HFFc6 (cell line): ENCODE measurements at regions not wholly inside any gene's neighbourhood (a gene's known extent, or its start where the extent isn't known, plus 50 kb on each side); places are given as distances from the start of the nearest gene placed in this dataset.

ENCODE experiments used
- DNase-seq: peaks from one replicate; pipeline ENCODE4 v3.0.0-alpha.2; 2018
- H3K27ac Mint-ChIP-seq: 2 replicates; pipeline ENCODE4 v1.8.0; 2020; ENCODE audit warnings: mild to moderate bottlenecking, mixed read lengths
- H3K27me3 Mint-ChIP-seq: 2 replicates; pipeline ENCODE4 v1.8.0; 2021; ENCODE audit warnings: mild to moderate bottlenecking, moderate library complexity, mixed read lengths; ENCODE audit not compliant: insufficient read depth
- H3K36me3 Mint-ChIP-seq: 2 replicates; pipeline ENCODE4 v1.8.0; 2021; ENCODE audit warnings: low read depth, mixed read lengths
- H3K4me1 Mint-ChIP-seq: 2 replicates; pipeline ENCODE4 v1.8.0; 2020; ENCODE audit warnings: low read depth, mixed read lengths
- H3K4me3 Mint-ChIP-seq: 2 replicates; pipeline ENCODE4 v1.8.0; 2020; ENCODE audit warnings: mild to moderate bottlenecking, moderate library complexity, mixed read lengths
- H3K9me3 Mint-ChIP-seq: 2 replicates; pipeline ENCODE4 v1.8.0; 2020; ENCODE audit warnings: mild to moderate bottlenecking, mixed read lengths
- TF ChIP-seq, protein P1 (sequence below): fragments of 200-600 bp; sonication (generic); IDR thresholded peaks from 2 replicates; pipeline ENCODE4 v1.5.0; 2021; ENCODE audit warnings: antibody characterized with exemption, mild to moderate bottlenecking

DNA sequence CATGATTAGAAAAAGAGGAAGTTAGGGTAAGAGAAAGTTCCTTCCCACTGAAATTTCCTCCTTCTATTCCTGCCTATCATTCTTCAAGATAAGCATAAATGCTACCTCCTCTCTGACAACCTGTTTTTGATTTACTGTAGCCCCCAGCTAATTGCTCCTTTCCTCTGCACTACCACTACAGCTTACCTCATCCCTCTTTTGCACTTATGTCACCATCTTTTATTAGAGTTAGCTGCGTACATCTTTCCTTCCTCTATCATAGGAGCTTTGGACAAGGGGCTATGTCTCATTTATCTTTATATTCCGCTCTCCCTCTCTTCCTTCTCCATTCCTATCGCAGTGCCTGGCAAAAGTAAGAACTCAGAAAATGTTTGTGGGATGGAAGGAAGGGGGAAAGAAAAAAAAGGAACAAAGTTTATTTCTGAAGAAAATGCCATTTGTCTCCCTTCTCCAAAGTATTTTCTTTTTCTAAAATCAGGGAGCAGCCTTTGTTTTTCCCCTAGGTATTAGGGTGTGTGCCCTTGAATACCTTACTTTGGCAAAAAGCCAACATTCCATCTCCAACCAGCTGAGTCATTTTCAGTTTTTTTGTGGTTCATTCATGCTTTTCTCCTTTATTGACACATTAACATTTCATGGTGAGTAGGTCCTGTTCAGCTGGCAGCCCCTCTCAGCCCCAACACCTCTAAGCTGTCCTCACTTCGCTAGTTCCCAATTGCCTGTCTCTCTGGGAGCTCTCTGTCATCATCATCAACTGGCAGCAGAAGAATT lies 87.6 kb upstream of the SOX2 start:
- Mint-ChIP-seq H3K27ac (no peak overlapping the region), H3K4me1 (no peaks in the 10 kb centered on the region), H3K36me3 (no peaks in the 10 kb centered on the region), H3K27me3 (no peaks in the 10 kb centered on the region), H3K4me3 (no peak overlapping the region), H3K9me3 (peaks cover 15% of the 10 kb centered on the region)
- no peak for DNase-seq
- TF ChIP-seq, protein P1, sequence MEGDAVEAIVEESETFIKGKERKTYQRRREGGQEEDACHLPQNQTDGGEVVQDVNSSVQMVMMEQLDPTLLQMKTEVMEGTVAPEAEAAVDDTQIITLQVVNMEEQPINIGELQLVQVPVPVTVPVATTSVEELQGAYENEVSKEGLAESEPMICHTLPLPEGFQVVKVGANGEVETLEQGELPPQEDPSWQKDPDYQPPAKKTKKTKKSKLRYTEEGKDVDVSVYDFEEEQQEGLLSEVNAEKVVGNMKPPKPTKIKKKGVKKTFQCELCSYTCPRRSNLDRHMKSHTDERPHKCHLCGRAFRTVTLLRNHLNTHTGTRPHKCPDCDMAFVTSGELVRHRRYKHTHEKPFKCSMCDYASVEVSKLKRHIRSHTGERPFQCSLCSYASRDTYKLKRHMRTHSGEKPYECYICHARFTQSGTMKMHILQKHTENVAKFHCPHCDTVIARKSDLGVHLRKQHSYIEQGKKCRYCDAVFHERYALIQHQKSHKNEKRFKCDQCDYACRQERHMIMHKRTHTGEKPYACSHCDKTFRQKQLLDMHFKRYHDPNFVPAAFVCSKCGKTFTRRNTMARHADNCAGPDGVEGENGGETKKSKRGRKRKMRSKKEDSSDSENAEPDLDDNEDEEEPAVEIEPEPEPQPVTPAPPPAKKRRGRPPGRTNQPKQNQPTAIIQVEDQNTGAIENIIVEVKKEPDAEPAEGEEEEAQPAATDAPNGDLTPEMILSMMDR, result no peak

DNA sequence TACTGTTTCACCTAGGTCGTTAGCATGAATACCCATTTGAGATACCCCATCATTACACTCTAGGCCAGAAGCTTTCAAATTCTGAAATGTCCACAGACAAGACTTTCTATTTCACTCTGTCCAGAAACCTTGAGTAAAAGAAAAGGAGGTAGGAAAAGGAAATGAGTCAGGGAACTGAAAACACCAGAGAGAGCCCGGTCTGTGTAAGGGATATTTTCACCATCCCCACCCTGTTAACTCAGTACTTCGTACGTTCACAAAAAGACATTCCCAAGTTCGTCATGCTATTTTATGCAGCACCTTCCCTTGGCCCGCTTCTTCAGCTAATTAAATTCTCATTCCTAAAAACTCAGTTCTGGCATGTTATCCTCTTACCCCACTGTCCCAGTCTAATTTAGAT lies 89.4 kb upstream of the SOX2 start:
- DNase-seq, result no peak
- Mint-ChIP-seq H3K36me3 (no peaks in the 10 kb centered on the region), H3K27ac (no peak overlapping the region), H3K27me3 (no peaks in the 10 kb centered on the region), H3K4me3 (no peak overlapping the region), H3K9me3 (peaks cover 15% of the 10 kb centered on the region), H3K4me1 (no peaks in the 10 kb centered on the region)
- TF ChIP-seq, protein P1, result no peak

DNA sequence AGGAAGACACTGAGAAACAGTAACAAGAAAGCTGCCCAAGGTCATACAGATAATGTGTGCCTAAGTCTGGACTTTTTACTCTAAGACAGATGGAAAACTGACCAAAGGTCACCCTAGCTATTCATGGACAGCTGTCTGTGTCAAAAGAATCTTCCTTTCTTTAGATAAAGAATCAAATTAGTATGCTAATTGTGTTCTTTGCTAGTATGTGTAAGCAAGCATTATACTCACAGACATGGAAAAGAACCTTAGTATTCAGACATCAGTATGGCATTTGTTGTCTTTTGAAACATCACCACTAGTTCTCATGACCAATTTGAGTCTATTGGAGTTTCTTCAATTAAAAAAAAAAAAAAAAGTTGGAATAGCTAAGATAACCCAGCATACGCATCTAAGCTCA lies 91.8 kb upstream of the SOX2 start:
- Mint-ChIP-seq H3K36me3 (no peaks in the 10 kb centered on the region), H3K9me3 (peaks cover 11% of the 10 kb centered on the region), H3K4me3 (no peak overlapping the region), H3K27me3 (no peaks in the 10 kb centered on the region; the same call in 1 of the 2 replicates), H3K27ac (no peak overlapping the region), H3K4me1 (no peaks in the 10 kb centered on the region)
- no peak for DNase-seq
- TF ChIP-seq, protein P1, result no peak

DNA sequence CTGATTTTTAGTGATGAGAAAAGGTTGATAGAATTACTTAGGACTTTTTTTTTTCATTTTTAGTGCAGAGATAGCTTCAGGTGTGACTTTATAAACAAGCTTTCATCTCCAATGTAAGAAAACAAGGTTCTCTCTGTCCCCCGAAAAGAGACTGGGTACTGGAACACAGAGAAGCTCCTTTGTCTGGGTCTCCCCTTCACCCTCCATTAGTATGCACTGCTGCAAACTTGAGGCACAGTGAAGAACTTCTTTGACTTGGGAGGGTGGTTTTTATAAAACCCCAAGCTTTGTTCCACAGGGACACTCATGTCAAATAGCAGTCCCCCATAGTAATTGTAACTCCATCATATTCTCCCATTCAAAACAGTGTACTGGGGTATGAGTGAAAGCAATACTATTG lies 93.5 kb upstream of the SOX2 start:
- Mint-ChIP-seq H3K27ac (no peak overlapping the region), H3K36me3 (no peaks in the 10 kb centered on the region), H3K4me3 (no peak overlapping the region), H3K9me3 (peaks cover 4% of the 10 kb centered on the region; the same call in 1 of the 2 replicates), H3K4me1 (no peaks in the 10 kb centered on the region), H3K27me3 (no peaks in the 10 kb centered on the region; the same call in 1 of the 2 replicates)
- TF ChIP-seq, protein P1, result no peak
- DNase-seq, result no peak

DNA sequence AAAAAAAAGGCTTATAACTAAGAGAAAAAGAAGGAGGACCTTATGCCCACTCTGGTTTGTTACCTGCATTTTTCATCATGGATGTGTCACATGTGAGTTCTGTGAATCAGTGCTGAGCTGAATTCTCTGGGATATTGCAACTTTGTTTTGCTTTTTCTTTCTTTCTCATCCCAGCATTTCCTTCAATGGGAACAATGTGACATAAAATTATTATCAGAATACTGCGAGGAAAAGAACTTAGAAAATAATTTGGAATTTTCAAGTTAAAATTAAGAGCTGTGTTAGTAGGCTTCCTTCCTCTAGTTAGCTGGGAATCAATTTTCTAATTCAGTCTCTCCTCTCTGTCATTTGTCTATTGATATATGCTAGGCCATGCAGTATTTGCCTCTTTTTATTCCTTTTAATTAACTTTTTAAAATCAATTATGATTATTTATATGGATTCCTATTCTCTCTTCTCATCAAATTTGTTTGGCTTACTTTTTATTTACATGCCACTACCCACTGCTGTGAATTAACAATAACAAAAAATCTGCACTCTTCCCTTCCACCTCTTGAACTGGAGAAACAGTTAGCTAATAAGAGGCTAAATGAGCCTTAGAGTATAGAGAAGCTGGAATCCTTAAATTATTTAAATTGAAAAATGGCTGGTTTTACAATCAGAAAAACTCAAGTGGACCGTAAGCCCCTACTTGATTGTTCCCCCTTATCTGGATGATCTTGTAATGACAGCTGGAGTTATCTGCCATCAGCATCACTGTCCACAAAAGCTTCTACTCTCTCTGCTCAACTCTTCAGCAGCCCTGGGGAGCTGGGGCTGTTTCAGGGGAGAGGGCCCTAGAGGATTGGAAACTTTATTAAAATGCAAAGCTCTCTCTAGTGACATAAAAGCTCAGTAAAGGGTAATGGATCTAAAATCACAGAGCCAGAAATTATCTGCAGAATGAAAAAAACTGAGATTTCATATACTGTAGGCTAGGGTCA lies 95.3 kb upstream of the SOX2 start:
- H3K9me3 Mint-ChIP-seq, result peaks cover 10% of the 10 kb centered on the region
- DNase-seq, result no peak
- no peaks in the 10 kb centered on the region for H3K4me1 Mint-ChIP-seq
- no peak overlapping the region for H3K4me3 Mint-ChIP-seq
- no peaks in the 10 kb centered on the region for H3K36me3 Mint-ChIP-seq
- TF ChIP-seq, protein P1, result no peak
- H3K27me3 Mint-ChIP-seq, result no peaks in the 10 kb centered on the region; the same call in 1 of the 2 replicates
- no peak overlapping the region for H3K27ac Mint-ChIP-seq
